RWPE2 (cell line): ENCODE measurements at regions not wholly inside any gene's neighbourhood (a gene's known extent, or its start where the extent isn't known, plus 50 kb on each side); places are given as distances from the start of the nearest gene placed in this dataset.

Experiments used
- ATAC-seq: fragments of 200-7000 bp; cut with Tn5 transposase; 3 replicates; pipeline ENCODE4 v1.9.1; 2021; ENCODE audit warnings: low read depth
- DNase-seq: peaks from one replicate; pipeline ENCODE4 v3.0.0-alpha.2; 2020; ENCODE audit warnings: low spot score
- H3K27ac ChIP-seq: fragments of 450-650 bp; 2 replicates; pipeline ENCODE4 v1.5.1; 2017; ENCODE audit warnings: mild to moderate bottlenecking; ENCODE audit not compliant: poor library complexity, severe bottlenecking
- H3K27me3 ChIP-seq: fragments of 250-450 bp; sonication (Bioruptor Pico); 2 replicates; pipeline ENCODE4 v1.5.1; 2021; ENCODE audit warnings: mild to moderate bottlenecking, moderate library complexity; ENCODE audit not compliant: insufficient read depth, poor library complexity, severe bottlenecking
- H3K36me3 ChIP-seq: fragments of 250-450 bp; sonication (Bioruptor Pico); 2 replicates; pipeline ENCODE4 v1.5.1; 2020; ENCODE audit warnings: low read depth, mild to moderate bottlenecking, moderate library complexity
- H3K4me1 ChIP-seq: fragments of 250-450 bp; sonication (Bioruptor Pico); 2 replicates; pipeline ENCODE4 v1.5.1; 2021; ENCODE audit warnings: mild to moderate bottlenecking, moderate library complexity; ENCODE audit not compliant: insufficient read depth, poor library complexity, severe bottlenecking
- H3K4me3 ChIP-seq: fragments of 250-450 bp; sonication (Bioruptor Pico); 2 replicates; pipeline ENCODE4 v1.5.1; 2021; ENCODE audit warnings: mild to moderate bottlenecking, moderate library complexity; ENCODE audit not compliant: severe bottlenecking
- H3K9me3 ChIP-seq: fragments of 250-450 bp; sonication (Bioruptor Pico); 2 replicates; pipeline ENCODE4 v1.5.1; 2021; ENCODE audit warnings: mild to moderate bottlenecking, moderate library complexity; ENCODE audit not compliant: severe bottlenecking
- CTCF ChIP-seq: fragments of 450-650 bp; IDR thresholded peaks from one replicate; pipeline ENCODE4 v1.5.1; 2017; ENCODE audit warnings: mild to moderate bottlenecking, moderate library complexity; ENCODE audit not compliant: poor library complexity, severe bottlenecking

DNA sequence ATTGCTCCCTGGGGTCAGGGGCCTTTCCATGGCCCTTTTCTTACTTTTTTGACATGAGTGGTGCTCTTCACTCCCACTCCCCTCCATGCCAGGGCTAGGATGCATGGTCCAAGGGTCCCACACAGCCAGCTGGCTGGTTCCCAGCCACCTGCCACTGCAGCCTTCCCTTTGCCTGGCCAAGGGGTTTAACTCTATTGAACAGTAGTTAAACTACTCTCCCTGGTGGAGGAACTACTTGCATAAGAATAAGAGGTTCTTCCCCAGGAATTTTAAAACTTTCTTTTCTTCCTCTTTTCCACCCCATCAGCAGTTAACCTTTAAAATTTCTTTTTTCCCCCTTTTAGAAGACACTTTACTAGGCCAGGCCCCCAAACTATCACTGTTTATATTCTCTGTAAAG is 1532.8 kb upstream of the ACO1 start:
- Histone ChIP-seq H3K4me3 (no peak overlapping the region), H3K27me3 (no peaks in the 10 kb centered on the region), H3K36me3 (no peaks in the 10 kb centered on the region), H3K27ac (no peak overlapping the region), H3K9me3 (no peaks in the 10 kb centered on the region), H3K4me1 (no peaks in the 10 kb centered on the region)
- TF ChIP-seq CTCF: no peak
- ATAC-seq (no peak), DNase-seq (no peak)

- Histone ChIP-seq H3K9me3 (no peaks in the 10 kb centered on the region), H3K27ac (no peak overlapping the region), H3K27me3 (no peaks in the 10 kb centered on the region), H3K36me3 (no peaks in the 10 kb centered on the region), H3K4me3 (no peak overlapping the region), H3K4me1 (no peaks in the 10 kb centered on the region)
- DNase-seq (no peak), ATAC-seq (no peak)
- TF ChIP-seq CTCF: no peak
Measured at GRCh38 chr9:30900706-30901105, 1483.7 kb upstream of the ACO1 start.

DNA sequence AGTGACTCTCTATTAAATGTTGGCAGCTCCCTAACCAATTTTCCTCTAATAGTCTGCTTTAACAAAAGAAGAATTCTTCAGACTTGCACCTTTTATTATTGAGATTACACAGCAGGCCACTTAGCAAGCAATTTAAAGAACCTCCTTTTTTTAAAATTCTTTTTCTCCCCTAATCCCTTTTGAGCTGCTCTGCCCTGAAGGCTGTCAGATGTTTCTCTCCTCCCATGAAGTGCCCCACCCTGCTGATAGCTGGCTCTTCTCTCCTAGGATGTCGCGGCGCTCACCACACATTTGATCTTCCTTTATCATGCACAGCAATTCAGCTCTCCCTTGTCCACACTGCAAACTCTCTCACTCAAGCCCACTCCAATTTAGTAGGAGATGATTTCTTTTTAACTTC is 1471.1 kb upstream of the ACO1 start:
- Histone ChIP-seq H3K4me3 (no peak overlapping the region), H3K36me3 (no peaks in the 10 kb centered on the region), H3K27ac (no peak overlapping the region), H3K27me3 (no peaks in the 10 kb centered on the region), H3K9me3 (no peaks in the 10 kb centered on the region), H3K4me1 (no peaks in the 10 kb centered on the region)
- ATAC-seq: no peak
- no peak for TF ChIP-seq CTCF
- no peak for DNase-seq

GRCh38 chr9:30915451-30915850 is 1469.0 kb upstream of the ACO1 start:
- Histone ChIP-seq H3K36me3 (no peaks in the 10 kb centered on the region), H3K27me3 (no peaks in the 10 kb centered on the region), H3K9me3 (no peaks in the 10 kb centered on the region), H3K4me3 (no peak overlapping the region), H3K4me1 (no peaks in the 10 kb centered on the region), H3K27ac (no peak overlapping the region)
- DNase-seq: no peak
- no peak for TF ChIP-seq CTCF
- no peak for ATAC-seq

- Histone ChIP-seq H3K4me3 (no peak overlapping the region), H3K36me3 (no peaks in the 10 kb centered on the region), H3K27ac (no peak overlapping the region), H3K27me3 (no peaks in the 10 kb centered on the region), H3K9me3 (no peaks in the 10 kb centered on the region), H3K4me1 (no peaks in the 10 kb centered on the region)
- DNase-seq (no peak), ATAC-seq (no peak)
- TF ChIP-seq CTCF: no peak
Measured at GRCh38 chr9:30925126-30925525, 1459.3 kb upstream of the ACO1 start.
